K562 (cell line): ENCODE measurements at regions not wholly inside any gene's neighbourhood (a gene's known extent, or its start where the extent isn't known, plus 50 kb on each side); places are given as distances from the start of the nearest gene placed in this dataset.

ENCODE experiments used
- CBX1 ChIP-seq: sonication (generic); IDR thresholded peaks from 2 replicates; pipeline ENCODE4 v1.6.1; 2016; ENCODE audit warnings: antibody characterized with exemption, low read depth, mild to moderate bottlenecking
- ETV1 ChIP-seq: fragments of 450-650 bp; conservative IDR thresholded peaks from 2 replicates; pipeline ENCODE4 v1.6.1; 2016; ENCODE audit warnings: missing genetic modification characterization, control low read depth, low read depth, missing compliant biosample characterization
- FOS ChIP-seq: IDR thresholded peaks from 3 replicates; pipeline ENCODE4 v1.6.1; 2011; ENCODE audit not compliant: insufficient read length; ENCODE audit errors: extremely low read depth
- FOXM1 ChIP-seq, 2 experiments: fragments of 450-650 bp in 1 of 2; sonication (generic) in 1 of 2; formaldehyde crosslinking in 1 of 2; IDR thresholded peaks; 2 replicates each; pipeline versions ENCODE4 v1.6.1 to v1.9.0; 2017 to 2022; ENCODE audit warnings: low read depth in 2 of 2, mild to moderate bottlenecking in 2 of 2, missing genetic modification reagents in 1 of 2, moderate library complexity in 1 of 2
- HMG20A ChIP-seq: fragments of 450-650 bp; formaldehyde crosslinking; conservative IDR thresholded peaks from 2 replicates; pipeline ENCODE4 v1.4.0; 2020; ENCODE audit warnings: mild to moderate bottlenecking, mixed read lengths
- KAT8 ChIP-seq: fragments of 450-650 bp; IDR thresholded peaks from 2 replicates; pipeline ENCODE4 v1.6.1; 2016; ENCODE audit warnings: low read depth, mild to moderate bottlenecking
- KDM2B ChIP-seq: fragments of 250-450 bp; sonication (Bioruptor Pico); IDR thresholded peaks from 2 replicates; pipeline ENCODE4 v1.8.0; 2021; ENCODE audit warnings: mild to moderate bottlenecking, moderate library complexity
- MAFF ChIP-seq: IDR thresholded peaks from 2 replicates; pipeline ENCODE4 v1.6.1; 2012; ENCODE audit warnings: low read length, improper control_type of control experiment
- SMAD4 ChIP-seq: fragments of 250-450 bp; sonication (Bioruptor Pico); conservative IDR thresholded peaks from 2 replicates; pipeline ENCODE4 v1.8.0; 2021; ENCODE audit warnings: inconsistent platforms, mild to moderate bottlenecking, moderate library complexity
- TF ChIP-seq, protein P1 (sequence below): IDR thresholded peaks from 2 replicates; pipeline ENCODE4 v1.6.1; 2011; ENCODE audit not compliant: insufficient read length; ENCODE audit errors: extremely low read depth
- TF ChIP-seq, protein P2 (sequence below): sonication (generic); formaldehyde crosslinking; IDR thresholded peaks from 2 replicates; pipeline ENCODE4 v1.4.0; 2020; ENCODE audit warnings: mild to moderate bottlenecking, missing genetic modification reagents
- TF ChIP-seq, protein P3 (sequence below), 2 experiments: fragments of 450-650 bp; IDR thresholded peaks; 2 replicates each; pipeline ENCODE4 v1.6.1; 2016

DNA sequence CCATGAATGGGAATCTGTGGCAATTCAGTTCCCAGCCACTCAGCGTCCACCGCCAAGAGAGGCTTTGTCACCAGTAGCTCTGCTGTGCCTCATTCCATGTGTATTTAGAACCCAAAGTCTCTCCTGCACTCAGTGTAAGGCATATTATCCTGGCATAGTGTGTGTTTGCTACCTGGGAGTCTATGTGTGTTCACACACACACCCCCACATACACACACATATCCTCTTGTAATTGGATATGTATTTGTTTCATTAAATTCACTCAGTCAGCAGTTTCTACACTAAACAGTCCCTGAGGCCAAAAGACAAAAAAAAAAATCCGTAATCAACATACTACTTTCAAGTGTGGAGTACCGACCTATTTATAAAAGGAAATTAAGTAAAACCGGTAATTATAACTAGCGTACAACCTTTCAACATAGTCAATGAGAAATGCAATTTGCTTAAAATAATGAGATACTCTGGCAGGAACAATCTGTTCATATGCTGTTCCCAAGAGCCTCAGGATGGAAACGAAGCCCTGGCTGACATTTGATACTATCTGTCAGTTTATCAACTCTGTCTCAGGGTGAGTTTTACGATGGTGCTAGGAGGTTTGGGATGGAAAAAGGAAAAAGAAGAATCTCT is 425.8 kb upstream of the CELF2 start:
- no peak for TF ChIP-seq CBX1
- TF ChIP-seq KDM2B (CRISPR knock-in tag), result no peak
- TF ChIP-seq KAT8, result no peak
- no peak for TF ChIP-seq FOS
- TF ChIP-seq, protein P1, sequence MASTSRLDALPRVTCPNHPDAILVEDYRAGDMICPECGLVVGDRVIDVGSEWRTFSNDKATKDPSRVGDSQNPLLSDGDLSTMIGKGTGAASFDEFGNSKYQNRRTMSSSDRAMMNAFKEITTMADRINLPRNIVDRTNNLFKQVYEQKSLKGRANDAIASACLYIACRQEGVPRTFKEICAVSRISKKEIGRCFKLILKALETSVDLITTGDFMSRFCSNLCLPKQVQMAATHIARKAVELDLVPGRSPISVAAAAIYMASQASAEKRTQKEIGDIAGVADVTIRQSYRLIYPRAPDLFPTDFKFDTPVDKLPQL, result no peak
- TF ChIP-seq, protein P2, sequence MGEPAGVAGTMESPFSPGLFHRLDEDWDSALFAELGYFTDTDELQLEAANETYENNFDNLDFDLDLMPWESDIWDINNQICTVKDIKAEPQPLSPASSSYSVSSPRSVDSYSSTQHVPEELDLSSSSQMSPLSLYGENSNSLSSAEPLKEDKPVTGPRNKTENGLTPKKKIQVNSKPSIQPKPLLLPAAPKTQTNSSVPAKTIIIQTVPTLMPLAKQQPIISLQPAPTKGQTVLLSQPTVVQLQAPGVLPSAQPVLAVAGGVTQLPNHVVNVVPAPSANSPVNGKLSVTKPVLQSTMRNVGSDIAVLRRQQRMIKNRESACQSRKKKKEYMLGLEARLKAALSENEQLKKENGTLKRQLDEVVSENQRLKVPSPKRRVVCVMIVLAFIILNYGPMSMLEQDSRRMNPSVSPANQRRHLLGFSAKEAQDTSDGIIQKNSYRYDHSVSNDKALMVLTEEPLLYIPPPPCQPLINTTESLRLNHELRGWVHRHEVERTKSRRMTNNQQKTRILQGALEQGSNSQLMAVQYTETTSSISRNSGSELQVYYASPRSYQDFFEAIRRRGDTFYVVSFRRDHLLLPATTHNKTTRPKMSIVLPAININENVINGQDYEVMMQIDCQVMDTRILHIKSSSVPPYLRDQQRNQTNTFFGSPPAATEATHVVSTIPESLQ (CRISPR knock-in tag), result no peak
- TF ChIP-seq FOXM1 (IDR thresholded peaks at IDR 0.05; ENCODE audit: low read depth), result no peak
- no peak for TF ChIP-seq FOXM1 (CRISPR knock-in tag; IDR thresholded peaks at IDR 0.05; ENCODE audit: low read depth)
- TF ChIP-seq HMG20A, result no peak
- TF ChIP-seq ETV1 (tag), result no peak
- peak; percentile 55 for TF ChIP-seq MAFF
- no peak for TF ChIP-seq SMAD4
- TF ChIP-seq, protein P3, sequence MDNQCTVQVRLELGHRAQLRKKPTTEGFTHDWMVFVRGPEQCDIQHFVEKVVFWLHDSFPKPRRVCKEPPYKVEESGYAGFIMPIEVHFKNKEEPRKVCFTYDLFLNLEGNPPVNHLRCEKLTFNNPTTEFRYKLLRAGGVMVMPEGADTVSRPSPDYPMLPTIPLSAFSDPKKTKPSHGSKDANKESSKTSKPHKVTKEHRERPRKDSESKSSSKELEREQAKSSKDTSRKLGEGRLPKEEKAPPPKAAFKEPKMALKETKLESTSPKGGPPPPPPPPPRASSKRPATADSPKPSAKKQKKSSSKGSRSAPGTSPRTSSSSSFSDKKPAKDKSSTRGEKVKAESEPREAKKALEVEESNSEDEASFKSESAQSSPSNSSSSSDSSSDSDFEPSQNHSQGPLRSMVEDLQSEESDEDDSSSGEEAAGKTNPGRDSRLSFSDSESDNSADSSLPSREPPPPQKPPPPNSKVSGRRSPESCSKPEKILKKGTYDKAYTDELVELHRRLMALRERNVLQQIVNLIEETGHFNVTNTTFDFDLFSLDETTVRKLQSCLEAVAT (IDR thresholded peaks at IDR 0.05), result no peak
